NCI-H226 (cell line): ENCODE measurements at regions not wholly inside any gene's neighbourhood (a gene's known extent, or its start where the extent isn't known, plus 50 kb on each side); places are given as distances from the start of the nearest gene placed in this dataset.
"Not testable (repeated sequence)": the region's sequence is repeated elsewhere in the genome, so short reads cannot be mapped to it uniquely, and the experiment has no call there.

Source experiments
- DNase-seq: peaks from one replicate; pipeline ENCODE4 v3.0.0-alpha.2; 2015

DNA sequence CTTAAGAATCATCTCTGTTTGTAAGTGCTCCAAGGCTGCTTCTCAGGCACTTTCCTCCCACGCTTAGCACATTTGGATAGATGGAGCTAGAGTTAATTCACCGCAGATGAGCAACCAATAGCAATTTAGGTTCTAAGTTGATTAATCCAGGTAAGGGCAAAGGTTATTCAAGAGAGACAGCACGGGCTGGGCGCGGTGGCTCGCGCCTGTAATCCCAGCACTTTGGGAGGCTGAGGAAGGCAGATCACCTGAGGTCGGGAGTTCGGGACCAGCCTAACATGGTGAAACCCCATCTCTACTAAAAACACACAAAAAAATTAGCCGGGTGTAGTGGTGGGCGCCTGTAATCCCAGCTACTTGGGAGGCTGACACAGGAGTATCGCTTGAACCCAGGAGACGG is 54.5 kb upstream of the UNC13C start:
- not testable (repeated sequence) for DNase-seq

DNA sequence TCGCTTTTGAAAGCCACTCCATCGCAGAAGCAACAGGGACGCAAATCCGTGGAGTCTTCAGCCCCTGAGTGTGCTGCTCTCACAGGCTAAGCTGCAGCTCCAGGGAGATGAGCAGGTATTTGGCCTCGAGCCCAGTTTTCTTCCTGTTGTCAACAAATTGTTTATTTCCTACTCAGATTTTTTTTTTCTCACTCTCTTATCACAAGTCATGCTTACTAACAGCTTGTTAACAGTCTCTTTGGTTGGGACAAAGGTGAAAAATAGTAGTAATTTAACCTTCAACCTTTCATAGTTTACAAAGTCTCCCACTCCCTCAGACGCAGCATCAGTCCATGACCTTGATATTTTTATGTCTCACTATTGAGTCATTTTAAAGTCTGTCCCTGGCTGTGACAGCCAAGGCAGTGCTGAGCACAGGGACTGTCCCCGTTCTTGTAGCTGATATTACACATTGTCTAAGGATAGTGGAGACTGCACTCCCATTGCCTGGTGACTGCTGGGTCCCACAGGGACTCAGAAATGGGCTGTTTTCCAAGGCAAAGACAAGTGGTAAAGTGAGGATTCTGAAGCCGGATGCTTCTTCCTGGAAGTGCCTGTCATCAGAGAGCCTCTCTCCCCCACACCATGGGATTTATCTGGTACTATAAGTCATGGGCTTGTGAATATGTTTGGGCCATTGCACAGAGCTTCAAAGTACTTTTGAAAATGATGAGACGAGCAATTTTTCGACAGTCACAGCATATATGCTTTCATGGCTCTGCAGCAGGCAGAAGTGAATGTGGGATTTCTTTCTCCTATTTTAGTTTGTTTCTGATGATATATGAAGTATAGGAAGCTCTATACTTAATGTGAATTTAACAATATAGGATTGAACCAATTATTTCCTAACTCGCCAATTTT is 59.8 kb upstream of the UNC13C start:
- no peak for DNase-seq

DNA sequence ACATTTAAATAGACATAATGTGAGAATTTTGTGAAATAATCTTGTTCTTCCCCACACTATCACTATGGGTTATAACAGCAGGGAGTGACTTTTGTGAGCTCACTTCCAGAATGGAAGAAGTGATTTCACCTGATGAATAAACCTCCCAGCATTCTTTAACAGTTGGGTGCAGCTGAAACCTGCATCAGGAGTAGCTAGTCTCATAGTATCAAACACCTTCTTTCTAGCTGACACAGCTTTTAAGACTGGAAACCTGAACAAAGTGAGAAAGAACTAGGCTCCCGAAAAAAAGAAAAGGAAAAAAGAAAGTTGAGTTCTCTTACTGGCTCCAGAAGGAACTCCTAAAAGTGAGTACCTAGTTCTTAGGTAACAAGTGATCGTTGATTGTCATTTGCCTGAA is 61.1 kb upstream of the UNC13C start:
- DNase-seq, result no peak

DNA sequence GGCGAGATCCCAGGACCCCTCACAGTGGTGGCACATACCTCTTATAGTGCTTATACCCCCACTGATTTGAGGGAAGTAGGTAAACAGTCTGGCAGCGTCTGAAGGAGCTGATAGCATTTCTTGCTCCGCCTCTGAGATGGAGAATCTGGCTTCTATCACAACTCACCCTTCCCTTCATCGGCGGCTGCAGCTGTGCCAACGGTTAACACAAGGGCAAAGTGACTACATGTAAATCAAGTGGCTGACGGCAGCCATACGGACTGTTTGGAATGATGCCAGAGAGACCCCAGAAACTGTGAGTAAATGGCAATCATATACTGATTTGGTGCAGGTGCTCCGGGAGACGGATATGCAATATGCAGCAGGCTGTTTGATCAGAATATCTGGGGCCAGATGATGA is 66.8 kb upstream of the UNC13C start:
- DNase-seq, result no peak

DNA sequence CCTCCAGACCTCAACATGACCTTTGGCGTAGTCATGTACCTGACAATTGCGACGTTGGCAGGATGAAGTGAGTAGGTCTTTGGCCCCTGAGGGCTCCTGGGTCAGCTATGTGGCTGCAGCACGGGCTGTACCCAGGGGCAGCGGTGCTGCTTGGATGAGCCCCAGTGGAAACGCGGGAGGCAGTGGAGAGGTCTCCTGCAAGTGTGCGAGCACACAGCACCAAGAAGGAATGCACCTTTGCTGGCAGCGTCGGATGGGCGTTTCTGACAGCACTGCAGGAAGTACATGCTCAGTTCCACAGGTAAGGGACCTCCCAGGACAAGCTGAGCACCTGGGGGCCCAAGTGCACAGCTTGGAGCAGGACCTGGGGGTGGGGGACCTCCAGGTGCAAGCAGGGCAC is 67.4 kb upstream of the UNC13C start:
- no peak for DNase-seq

DNA sequence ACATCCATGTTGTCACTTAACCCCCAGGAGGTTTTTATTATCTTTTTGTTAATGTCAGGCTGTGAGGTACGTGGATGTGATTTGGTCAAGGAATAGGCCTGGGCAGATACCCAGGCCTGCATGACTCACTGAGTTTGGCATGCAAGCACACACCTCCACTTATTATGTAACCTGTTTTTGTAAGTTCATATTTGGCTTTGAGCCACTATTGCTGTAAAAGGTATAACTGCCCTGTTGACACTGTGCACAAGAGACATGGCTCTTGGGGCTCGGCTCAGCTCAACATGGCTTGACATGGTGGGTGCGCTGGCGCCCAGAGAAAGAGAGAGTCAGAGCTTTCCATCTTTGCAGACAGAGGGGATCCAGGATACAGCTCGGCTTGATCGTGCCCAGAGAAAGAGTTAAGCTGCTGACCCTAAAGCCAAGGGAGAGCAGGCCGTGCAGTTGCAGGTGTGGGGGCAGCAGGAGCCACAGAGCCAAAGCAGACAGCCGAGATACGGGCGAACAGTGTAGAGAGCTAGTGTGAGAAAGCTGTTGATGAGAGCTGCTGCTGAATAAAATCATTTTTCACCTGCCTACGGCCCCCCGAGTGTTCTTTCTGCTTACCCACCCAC is 67.9 kb upstream of the UNC13C start:
- DNase-seq, result peak; percentile 37

DNA sequence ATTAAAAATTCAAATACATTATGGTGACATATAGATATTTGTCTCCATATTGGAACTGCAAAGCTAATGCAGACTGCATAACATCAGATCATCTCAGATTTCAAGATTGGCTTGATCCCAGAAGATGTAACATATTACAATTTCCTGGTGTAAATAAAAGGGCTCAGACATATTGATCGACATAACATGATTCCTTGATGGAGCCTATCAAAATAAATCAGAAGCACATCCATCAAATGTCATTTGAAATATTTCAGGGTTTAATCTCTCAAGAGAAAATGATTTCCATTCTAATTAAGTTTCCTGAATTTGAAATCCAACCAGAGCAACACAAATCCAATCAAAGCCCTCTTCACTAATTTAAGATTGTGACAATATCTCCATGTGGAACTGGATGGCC is 75.1 kb upstream of the UNC13C start:
- DNase-seq, result no peak

DNA sequence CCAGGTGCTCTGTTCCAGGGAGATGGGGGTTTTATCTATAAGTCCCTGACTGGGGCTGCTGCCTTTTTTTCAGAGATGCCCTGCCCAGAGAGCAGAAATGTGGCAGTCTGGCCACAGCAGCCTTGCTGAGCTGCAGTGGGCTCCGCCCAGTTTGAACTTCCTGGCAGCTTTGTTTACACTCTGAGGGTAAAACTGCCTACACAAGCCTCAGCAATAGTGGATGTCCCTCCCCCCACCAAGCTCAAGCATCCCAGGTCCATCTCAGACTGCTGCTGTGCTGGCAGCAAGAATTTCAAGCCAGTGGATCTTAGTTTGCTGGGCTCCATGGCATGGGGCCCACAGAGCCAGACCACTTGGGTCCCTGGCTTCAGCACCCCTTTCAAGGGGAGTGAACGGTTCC is 84.8 kb upstream of the UNC13C start:
- DNase-seq, result not testable (repeated sequence)

DNA sequence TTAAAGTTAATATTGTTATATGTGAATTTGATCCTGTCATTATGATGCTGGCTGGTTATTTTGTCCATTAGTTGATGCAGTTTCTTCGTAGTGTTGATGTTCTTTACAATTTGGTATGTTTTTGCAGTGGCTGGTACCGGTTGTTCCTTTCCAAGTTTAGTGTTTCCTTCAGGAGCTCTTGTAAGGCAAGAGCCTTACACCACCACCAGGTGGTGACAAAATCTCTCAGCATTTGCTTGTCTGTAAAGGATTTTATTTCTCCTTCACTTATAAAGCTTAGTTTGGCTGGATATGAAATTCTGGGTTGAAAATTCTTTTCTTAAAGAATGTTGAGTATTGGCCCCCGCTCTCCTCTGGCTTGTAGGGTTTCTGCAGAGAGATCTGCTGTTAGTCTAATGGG is 86.4 kb upstream of the UNC13C start:
- not testable (repeated sequence) for DNase-seq

DNA sequence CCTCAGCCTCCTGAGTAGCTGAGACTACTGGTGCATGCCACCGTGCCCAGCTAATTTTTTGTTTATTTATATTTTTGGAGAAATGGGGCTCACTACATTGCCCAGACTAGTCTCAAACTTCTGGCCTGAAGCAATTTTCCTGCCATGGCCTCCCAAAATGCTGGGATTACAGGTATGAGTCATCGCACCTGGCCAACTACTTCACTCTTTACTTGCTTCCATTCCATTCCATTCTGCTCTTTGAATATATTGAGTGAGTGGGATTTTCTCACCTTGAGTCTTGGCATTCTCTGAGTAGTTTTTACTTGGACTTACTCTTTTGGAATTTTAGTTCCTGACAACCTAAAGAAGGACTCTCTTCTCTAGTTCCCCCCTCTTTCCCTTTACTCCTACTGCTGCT is 93.8 kb upstream of the UNC13C start:
- no peak for DNase-seq

DNA sequence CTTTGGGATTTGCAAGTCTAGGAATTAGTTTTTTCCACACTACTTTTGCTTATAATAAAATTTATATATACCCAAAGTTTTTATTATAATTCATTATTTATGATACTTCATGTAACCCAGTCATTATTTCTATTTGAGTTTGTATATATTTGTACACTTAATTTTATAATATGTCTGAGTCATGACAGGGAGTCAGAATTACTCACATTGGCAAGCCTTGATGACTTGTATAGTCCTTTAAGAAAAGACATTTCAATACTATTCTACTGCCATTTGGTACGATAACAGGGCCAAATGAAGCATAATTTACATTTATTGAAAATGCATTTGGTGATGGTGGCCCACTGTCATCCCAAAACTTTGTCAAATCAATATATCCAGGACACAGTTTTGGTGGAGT is 95.9 kb upstream of the UNC13C start:
- DNase-seq, result no peak

DNA sequence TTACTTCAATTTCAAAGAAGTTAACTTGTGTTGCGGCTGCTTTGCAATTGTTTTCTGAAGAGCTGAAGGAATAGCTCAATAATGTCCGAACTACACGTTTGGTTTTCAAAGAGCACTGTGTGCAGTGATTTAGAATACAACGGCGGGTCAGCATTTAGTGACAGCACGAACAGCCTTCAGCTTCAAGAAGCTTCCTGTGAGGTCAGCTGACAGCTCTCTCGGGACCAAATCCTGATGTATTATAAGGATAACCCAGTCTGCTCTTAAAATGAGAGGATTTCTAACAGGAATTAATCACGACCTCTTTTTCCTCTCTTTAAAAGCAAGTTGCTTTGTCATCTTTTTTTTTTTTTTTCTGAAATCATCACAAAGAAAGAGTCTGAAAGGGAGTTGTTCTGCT is 97.9 kb upstream of the UNC13C start:
- DNase-seq, result no peak

DNA sequence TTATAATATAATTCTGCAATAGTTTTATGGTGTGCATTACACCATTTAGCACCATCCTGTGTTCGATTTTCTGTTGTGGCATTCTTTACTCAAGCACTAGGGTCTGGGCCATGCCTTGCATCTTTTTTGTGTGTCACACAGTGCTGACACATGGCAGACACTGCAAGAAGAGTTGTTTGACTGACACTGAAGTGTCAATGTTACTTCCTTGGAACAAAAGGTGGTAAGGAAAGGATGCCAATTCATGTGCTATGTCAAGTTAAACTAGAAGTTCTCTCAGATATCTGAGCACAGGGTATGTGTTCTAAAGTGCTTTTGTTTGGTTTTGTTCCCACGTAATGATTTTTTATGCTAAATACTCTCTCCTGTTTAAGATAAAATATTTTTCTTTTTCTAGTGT is 102.5 kb upstream of the UNC13C start:
- DNase-seq, result no peak

DNA sequence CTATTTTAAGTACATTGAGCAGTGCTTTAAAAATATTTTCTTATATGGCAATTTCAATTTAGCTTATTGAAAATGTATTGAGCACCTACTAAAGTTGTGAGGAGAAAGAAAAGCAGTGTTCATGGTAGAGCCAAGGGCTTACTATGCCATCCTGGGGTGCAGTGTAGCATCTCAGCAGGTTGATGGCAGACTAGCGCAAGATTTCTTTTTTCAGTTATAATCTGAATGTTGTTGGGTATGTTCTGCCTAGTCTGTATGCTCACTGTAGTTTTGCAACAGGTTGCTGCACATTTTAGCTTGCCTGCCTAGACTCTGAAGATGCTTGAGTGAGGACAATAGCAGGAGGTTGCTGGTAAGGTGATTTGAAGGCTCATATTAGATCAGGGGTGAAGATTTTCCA is 103.1 kb upstream of the UNC13C start:
- no peak for DNase-seq

DNA sequence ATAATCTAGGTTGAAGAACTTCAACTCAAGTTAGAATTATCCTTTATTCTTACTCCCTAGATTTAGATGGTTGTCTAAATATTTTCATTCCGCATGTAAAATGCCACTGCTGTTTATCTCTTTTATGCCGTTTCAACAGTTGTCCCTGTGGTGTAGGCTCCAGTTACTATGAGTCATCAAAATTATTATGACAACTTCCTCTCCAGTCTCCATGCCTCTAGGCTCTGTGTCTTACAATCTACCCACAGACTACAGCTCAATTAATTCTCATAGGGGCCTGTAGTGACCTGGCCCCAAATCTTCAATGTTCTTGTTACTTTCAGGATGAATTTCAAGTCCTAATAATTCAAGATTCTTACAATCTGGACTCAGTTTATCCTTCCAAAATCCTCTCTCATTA is 105.8 kb upstream of the UNC13C start:
- no peak for DNase-seq

DNA sequence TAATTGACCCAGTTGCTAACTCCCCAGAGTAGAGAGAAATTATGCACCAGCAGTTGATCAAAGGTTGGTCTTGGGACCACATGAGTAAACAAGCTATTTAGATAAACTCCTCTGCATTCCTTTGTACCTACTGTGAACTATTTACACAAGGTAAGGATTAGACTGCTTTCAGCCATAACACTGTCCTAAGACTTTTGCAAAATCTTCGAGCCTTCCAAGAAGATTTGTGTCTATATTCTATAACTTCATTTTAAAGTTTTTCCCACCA is 108.5 kb upstream of the UNC13C start:
- no peak for DNase-seq

DNA sequence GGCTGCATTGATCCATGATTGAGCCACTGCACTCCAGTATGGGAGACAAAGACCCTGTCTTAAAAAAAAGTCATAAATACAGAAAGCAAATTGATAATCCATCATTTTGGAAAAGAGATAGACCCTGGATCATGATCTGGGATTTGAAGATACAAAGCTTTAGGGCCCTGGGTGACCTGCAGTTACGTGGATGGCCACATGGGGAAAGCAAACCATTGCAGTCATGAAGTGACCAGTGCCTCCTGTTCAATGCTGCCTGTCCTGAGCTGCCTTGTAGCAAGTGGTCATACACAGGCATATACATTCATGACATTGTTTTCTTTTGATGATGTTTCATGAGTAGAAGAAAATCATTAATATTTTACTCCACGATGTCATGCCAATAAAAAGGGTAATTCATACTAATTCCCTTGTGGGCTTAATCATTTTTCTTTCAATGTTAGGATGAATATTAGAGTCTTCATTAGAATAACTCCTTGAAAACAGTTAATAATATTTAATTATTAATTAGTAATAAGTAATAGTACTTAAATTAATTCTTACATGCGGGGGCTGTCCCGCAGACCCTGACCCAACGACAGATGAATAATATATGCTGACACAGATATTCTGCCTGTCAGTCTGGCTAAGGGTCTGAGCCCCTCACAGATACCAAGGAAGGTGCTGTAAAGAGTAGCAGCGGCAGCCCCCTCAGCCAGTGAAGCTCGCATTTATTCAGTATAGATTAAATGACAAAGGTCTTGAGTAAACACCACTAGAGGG is 109.0 kb upstream of the UNC13C start:
- no peak for DNase-seq

DNA sequence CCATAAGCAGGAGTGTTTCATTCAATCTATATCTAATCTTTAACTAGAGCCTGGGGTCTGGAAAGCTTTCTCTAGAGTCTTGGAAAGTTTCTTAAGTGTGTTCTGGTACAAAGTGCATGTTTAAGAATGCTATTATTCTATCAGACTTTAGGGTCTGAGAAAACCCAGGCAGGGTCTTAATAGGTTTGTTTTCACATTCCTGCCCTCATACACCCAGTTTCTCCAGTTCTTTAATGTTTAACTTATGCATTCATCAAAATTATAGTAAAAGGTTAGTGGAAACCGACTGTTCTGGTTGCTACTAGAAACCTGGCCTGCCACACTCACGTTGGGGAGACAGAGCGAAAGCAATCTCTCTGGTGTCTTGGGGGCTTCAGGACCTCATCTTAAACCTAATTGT is 102.9 kb upstream of the WDR72 start:
- DNase-seq, result no peak

DNA sequence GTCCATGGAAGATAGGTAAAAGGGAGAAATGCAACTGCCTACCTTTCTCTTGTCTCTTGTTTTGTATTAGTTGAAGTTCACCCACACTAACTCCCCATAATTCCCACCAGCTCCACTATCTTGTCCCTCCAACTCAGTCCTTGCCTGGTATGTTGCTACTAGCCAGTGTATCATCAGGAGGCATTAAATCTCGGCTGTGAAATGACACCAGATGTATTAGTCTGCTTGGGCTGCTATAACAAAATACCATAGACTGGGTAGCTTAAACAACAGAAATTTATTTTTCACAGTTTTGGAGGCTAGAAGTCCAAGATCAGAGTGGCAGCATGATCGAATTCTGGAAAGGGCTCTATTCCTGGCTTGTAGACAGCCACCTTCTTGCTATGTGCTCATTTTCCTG is 102.3 kb upstream of the WDR72 start:
- no peak for DNase-seq

DNA sequence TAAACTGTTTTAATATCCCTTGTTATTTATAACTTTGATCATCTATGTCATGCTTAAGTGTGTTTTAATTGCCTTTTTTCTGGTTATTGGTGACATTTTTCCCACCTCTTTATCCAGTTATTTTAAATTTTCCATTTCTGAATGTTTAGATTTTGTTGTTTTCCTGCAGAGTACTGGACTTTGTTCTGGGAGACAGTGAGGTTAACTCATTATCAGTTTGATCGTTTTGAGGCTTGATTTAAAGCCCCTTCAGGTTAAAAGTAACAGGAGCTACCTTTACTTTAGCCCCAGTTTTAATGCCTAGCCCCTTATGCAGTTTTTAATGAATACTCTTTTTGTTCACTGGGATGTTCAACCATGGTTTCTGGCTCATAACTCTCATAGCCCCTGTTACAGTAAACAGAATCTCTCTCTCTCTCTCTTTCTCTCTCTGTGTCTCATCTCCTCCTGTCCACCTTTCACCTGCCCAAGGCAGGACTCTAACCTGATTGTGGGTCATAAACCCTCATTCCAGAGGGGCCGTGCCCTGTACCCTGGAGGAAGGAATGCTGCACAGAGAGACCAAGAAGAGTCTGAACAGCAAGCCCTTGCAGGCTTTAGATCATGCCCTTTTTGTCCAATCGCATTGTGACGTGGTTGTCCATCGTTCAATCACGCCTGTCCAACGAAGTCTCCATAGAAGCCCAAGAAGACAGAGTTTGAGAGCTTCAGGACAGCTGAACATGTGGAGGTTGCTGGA is 91.8 kb upstream of the WDR72 start:
- no peak for DNase-seq

DNA sequence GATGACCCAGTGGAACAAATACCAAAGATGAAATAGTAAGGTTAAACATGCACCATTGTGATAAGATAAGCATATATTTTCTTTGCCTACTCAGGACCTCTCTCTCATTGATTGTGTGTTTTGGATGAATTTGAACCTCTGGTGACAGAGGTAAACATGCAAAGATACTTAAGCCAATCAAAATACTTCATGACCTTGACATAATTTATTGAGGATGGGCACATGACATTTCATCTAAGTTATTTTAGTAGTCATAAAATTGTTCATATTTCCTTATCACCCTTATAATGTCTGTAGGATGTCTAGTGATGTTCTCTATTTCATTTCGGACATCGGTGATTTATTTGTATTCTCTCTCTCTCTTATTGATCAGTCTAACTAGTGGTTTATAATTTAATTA is 88.3 kb upstream of the WDR72 start:
- no peak for DNase-seq

DNA sequence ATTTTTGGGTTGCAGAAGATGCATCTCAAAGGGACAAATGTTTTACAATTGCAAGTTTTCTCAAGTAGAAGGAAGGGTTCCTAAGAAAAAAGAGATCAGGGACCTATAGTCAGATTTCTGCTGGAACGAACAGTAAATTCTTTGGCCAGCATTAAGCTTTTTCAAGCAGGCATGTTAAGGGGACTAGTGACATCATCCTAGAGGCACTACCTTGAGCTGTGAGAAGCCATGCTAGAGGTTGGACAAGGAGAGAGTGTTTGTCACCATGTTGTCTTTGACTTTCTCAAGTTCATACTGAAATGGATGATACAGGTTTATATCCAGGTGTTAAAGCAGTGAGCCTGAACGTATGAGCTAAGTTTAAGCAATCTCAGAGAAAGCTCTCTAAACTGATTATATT is 85.2 kb upstream of the WDR72 start:
- no peak for DNase-seq

DNA sequence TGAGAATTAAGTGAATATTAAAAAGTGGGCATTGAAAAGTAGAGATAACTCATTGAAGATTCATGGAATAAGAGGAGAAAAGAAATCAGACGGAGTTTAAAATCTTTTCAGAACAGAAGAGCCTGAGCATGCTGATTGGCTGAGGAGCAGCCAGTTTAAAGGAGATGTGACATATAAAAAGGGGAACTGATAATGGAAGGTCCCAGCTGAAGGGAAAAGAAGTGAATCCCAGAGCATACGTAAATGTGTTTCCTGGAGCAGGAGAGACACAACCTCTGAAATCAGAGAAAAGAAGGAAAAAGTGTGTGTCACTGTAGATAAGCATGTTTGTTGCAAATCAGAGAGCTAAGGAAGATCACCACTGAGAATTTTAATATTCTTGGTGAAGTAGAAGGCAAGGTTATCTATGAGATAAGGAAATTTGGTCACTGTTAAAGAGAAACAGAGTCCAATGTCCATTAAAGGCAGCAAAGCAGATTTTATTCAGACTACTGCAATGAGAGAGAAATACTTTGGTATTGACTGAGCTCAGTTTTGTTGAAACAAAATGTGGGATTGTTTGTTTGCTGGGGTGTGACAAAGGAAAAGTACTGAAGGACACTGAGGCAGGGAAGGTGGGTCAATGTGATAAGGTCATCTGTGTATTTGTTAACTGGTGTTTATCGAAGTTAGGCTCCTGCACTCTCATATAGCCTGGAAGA is 84.6 kb upstream of the WDR72 start:
- peak; percentile 10 for DNase-seq
